8988T (cell line): ENCODE measurements at regions not wholly inside any gene's neighbourhood (a gene's known extent, or its start where the extent isn't known, plus 50 kb on each side); places are given as distances from the start of the nearest gene placed in this dataset.

Experiments
- DNase-seq: peaks from one replicate; pipeline ENCODE4 v3.0.0; 2011

DNA sequence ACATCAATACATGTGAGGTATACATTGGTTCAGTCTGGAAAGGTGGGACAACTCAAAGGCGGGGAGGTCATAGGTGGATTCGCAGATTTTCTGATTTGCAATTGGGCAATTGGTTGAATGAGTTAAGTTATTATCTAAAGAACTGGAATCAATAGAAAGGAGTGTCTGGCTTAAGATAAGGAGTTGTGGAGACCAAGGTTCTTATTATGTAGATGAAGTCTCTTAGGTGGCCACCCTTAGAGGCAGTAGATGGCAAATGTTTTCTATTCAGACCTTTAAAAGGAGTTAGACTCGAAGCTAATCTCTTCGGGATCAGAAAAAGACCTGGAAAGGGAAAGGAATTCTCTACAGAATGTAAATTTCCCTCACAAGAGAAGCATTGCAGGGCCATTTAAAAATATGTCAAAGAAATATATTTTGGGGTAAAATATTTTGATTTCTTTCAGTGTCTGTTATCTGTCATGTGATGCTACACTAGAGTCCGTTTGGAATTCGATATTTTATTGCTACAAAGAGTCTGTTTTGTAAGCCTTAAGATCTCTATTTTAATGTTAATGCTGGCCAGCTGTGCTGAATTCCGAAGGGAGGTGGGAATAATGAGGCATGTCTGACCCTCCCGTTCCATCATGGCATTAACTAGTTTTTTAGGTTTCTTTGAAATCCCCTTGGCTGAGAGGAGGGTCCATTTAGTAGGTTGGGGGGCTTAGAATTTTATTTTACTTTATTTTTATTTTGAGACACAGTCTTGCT, 265.1 kb downstream of the PTPRU start:
- DNase-seq = no peak

- DNase-seq = no peak
Observed at GRCh38 chr1:29500651-29501050, 264.3 kb downstream of the PTPRU start.

DNA sequence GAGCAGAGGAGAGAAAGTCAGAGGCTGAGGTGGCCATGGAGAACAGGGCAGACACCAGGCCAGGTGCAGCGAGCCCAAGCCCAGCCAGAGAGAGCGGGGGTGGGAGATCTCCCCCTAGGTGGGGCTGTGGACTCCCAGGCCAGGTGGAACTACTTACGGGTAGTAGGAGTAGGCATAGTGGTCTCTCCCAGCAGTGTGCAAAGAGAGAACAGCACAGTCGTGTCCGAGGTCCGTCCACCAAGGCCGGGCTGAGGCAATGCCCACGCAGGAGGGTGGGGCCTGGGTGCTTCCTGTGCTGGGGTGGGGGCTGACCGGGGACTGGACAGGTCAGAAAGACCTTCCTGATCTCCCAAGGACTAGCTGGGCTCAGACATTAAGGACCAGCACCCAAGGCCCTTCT, 263.7 kb downstream of the PTPRU start:
- DNase-seq = no peak

DNA sequence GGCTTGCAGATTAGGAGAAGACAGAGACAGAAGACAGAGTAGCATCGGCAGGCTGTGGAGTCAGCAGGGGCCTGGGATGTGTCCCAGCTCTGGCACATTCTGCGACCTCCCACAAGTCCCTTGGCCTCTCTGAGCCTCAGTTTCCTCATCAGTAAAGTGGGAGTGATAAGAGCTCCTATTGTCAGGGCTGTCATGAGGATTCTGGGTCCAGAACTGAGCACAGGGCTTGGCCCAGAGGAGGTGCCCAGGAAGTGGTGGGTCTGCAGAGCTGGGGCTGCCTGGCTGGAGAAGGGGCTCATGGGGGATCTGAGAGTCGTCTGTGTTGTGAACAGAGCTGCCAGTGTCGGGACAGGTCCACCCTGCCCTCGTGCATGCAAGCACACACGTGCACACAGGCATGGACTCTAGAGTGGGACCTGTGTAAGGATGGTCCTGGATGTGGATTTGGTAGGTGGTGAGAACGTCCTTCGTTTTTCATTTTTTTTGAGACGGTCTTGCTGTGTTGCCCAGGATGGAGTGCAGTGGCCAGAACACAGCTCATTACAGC, 262.9 kb downstream of the PTPRU start:
- DNase-seq = no peak

DNA sequence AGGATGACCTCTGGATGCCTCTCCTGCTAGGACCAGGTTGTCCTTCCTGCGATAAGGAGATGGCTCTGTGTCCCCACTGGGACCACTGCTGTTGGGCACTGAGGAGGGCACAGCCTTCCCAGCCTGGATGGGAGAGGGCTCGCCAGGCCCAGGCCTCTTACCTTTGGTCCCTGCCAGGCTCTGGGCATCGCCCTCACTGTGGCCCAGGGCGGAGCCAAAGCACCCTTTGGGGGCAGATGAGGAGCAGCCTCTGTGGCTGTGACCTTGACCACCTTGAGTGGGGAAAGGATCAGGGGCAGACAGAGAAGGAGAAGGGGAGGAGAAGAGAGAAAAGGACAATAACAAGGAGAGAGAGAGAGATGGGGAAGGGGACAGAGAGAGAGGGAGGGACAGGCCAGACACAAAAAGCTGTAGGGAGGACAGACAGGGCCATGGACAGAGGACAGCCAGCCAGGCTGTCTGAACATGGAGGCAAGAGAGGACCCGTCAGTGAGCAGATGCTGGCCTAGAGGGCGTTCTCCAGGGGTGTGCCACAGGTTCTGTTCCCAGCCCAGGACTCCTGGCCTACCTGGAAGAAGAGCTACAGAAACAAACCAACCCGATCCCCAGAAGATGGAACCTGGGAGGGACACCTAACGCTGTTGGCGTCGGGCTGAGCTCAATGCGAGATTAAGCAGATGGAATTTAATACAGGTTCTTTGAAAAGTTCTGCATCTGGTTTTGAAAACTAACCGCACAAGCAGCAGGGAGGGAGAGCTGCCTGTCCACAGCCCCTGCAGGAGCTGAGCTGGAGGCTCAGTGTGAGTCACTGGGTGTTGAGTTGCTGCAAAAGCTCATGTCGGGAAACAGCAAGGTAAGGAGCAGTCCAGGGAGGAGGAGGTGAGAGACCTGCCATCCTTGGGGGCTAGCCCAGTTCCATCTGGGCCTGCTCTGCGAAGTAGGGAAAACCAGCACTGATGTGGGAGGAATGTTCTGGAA, 262.1 kb downstream of the PTPRU start:
- no peak for DNase-seq

DNA sequence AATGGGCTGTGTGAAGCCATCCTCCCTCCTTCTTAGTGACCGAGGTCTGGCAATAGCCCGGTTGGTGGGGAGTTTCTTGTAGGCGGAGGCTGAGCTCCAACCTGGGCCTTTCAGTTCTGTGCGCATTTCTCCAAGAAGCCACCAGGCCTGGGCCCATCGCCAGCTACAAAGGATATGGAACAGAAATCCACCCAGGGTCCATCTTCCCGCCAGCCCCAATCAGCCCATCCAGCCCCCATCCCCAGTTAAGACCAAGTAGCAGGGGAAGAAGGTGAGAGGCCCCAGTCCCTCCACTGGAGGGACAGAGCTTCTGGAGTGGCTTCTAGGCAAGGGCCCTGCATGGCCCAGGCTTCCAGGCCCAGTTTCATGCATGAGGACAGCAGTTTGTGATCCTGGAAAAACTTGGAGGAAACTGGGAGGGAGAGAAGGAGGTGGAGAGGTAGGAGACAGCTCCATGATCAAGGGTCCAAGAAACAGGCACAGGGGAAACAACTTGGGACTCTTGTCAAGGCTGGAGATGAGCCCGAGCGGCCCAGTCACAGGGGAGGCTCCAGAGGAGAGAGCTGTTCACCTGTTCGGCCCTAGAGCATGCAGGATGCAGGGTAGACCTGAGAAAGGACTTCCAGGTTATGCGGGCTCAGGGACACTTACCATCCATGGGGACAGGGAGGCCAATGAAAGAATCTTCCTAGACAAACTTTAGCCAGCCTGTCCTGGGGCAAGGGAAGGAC, 261.2 kb downstream of the PTPRU start:
- DNase-seq = no peak

- DNase-seq = no peak
Observed at GRCh38 chr1:29496701-29497100, 260.4 kb downstream of the PTPRU start.

- no peak for DNase-seq
Observed at GRCh38 chr1:29490204-29490934, 254.0 kb downstream of the PTPRU start.

DNA sequence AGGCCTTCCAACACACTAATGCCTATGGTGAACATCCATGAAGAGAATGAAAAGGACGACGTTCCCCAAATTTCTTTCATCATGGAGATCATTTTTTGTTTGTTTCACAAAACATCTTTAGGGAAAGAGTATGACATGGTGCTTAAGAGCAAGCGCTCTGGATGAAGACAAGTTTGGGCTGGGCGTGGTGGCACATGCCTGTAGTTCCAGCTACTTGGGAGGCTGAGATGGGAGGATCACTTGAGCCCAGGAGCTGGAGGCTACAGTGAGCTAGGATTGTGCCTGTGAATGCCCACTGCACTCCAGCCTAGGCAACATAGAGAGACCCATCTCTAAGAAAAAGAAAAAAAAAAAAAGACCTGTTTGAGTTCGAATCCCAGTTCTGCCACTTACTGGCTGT, 253.1 kb downstream of the PTPRU start:
- no peak for DNase-seq

DNA sequence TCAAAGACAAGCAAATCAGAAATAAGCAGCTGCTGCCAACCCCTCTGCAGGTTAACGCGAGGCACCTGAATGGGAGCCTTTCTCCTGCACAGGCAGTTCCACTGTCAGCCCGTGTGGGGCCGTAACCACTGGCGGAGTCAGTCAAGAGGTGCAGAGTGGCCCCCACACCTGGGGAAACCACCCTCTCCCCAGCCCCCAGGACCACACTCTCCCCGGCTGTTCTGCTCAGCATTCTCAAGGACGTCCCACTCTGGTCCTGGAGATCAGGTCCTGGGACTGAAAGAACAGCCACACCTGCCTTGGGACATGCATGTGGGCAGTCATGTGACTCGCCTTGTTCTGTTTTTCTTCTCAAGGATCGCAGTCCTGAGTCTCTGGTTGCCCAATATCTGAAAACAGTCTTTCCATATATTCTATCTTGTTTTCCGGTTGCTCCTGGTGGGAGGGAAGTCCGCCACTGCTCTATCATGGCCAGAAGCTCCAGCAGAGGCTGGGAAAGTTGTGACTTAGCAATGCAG, 252.5 kb downstream of the PTPRU start:
- DNase-seq = no peak

DNA sequence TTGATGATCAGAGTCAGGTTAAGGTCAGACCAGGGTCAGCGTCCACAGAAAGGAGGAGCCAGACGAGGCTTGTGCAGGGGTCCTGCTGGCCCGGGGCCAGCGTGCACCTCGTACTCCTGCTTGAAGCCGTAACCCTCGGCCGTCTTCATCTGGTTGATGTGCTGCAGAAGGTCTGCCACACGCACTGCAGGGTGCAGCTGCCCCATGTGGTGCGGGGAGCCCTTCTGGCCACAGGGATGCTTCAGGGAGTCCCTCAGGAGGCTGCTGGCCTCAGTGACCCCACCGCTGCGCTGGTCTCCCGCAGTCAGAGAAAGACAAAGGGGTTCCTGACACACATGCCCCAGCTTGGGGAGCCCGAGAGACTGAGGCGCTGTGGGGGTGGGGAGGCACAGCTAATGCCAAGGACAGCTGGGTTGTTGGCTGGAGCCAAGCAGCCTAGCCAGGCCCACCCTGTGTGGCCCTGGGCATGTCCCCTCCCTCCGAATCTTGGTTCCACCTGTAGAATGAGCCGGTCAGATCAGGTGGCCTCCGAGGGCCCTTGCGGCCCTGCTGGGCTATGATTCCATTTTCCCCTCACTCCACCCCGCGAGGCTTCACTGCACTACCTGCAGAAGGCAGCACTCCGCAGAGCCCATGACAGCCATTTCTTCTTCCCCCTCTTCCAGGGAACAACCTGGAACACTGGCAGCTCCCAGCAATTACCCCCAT, 251.9 kb downstream of the PTPRU start:
- DNase-seq = no peak

GRCh38 chr1:29487291-29487690, 251.0 kb downstream of the PTPRU start:
- DNase-seq = no peak

DNA sequence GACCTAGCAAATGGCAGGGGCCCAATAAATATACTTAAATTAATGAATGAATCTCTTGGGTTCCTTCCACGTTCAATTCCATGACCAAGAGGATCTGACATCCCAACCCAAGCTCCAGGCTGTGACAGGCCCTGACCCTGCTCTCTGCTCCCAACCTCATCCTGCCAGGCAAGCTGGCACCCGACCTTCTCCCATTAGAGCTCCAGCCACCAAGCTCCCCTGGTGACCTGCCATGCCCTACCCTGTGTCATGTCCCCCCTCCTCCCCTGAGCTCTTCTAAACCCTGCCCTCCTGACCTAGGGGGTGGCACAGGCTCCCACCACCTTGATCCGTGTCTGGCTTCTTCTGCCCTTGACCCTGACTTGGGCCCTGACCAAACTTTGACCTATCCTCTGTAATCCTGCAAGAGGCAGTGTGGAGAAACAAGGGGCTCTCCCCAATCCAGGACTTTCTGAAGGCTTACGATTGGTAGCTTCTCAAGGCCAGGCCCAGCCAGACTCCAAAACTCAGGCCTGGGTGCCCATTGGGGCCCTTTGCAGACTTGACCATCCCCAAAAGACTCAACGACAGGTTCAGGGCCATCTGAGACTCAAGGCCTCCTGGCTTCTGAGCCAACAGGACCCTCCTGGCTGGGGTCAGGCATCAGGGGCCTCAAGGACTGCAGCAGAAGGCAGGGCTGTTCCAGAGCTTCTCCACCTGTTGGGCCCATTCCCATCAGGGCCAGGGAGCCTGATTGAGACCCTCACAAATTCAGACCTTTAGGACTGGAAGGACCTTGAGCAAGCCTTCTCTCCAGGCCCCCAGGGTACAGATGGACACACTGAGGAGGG, 249.0 kb downstream of the PTPRU start:
- no peak for DNase-seq

DNA sequence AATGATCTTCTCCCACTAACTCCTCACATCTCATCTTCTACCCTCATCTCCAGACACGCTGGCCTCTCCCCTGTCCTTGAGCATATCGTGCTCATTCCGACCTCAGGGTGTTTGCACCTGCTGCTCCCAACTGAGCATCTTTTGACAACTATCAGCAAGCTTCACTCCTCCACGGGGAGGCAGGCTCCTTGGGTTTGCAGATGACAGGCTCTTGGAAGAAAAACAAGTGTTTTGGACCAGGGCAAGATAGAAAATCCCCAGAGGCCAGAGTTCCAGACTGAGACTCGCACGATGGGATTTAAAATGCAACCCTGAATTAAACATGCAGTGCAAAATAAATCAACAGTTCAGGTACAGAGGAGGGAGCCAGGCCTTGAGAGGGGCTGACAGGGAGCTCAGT, 246.7 kb downstream of the PTPRU start:
- DNase-seq = no peak

DNA sequence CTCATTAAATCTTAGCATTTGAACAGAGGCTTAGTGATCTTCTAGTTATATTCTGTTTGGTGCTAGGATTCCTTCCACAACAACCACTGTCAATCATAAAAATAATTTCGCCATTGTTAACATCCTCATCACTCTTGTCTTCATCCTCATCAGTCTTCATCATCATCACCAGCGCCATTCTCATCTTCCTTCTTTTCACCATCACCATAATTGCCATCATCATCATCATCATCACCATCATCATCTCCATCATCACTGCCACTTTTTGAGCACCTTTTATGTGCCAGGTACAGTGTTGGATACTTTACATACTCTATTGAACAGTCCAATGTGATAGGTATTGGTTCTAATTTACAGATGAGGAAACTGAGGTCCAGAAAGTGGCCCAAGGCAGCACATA, 245.7 kb downstream of the PTPRU start:
- no peak for DNase-seq

- DNase-seq = no peak
Observed at GRCh38 chr1:29481031-29481430, 244.7 kb downstream of the PTPRU start.

- no peak for DNase-seq
Observed at GRCh38 chr1:29478879-29479278, 242.6 kb downstream of the PTPRU start.

DNA sequence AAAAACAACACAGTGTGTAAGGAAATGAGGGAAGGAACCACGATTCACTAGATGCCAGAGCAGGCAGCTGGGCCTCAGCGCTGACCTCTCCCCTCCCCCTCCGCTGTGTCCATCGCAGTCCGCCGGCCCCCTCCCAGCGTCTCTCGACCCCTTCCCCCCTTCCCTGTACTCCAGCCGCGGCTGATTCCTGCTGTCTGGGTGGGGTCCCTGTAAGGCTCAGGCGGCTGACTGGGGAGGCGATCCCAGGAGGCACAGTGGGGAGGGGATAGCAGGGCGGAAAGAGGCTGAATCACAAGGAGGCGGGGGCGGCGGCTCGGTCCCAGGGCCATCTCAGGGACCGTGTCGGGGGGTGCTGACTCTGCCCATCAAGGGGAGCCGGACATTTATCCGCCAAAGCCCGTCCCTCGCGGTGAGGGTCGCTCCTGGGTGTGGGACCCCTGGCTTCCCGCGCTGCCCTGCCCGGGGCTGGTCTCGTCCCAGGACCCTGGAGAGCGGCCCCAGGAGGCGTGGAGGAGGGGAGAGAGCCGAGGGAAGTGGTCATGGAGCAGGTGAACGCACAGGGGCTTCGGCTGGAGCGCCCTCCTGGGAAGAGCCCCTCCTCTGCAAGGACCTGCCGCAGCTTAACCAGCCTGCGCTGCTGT, 241.9 kb downstream of the PTPRU start:
- no peak for DNase-seq

DNA sequence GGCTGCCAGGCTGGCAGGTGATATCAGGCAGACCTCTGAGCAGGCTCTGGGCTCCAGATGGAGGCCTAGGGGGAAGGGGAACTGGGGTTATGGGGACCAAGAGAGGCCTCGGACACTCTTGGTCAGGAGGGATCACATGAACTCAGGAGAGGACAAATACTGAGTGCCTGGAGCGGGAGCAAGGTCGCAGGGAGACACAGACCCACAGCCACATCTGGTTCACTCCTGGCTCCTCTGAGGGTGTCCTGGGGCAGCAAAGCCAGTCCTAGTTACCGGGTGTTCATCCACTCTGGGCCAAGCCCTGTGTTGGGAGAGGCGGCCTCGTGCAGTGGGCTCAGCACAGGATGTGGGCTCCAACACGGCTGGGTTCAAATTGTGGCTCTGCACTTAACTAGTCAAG, 239.0 kb downstream of the PTPRU start:
- DNase-seq = no peak
